Activated naive CD8-positive, alpha-beta T cell (primary cell): ENCODE measurements at regions not wholly inside any gene's neighbourhood (a gene's known extent, or its start where the extent isn't known, plus 50 kb on each side); places are given as distances from the start of the nearest gene placed in this dataset.

Experiments
- H3K27ac Mint-ChIP-seq: one replicate; pipeline ENCODE4 v1.8.0; 2021; ENCODE audit warnings: mixed read lengths
- H3K27me3 Mint-ChIP-seq: one replicate; pipeline ENCODE4 v1.8.0; 2021; ENCODE audit warnings: mixed read lengths
- H3K36me3 Mint-ChIP-seq: one replicate; pipeline ENCODE4 v1.8.0; 2021; ENCODE audit warnings: mixed read lengths
- H3K4me1 Mint-ChIP-seq: one replicate; pipeline ENCODE4 v1.8.0; 2021; ENCODE audit warnings: low read depth, mixed read lengths
- H3K4me3 Mint-ChIP-seq: one replicate; pipeline ENCODE4 v1.8.0; 2021; ENCODE audit warnings: mild to moderate bottlenecking, mixed read lengths
- H3K9me3 Mint-ChIP-seq: one replicate; pipeline ENCODE4 v1.8.0; 2021; ENCODE audit warnings: low read depth, mixed read lengths

GRCh38 chr22:48182846-48183805 lies 1420.7 kb downstream of the TBC1D22A start:
- no peak overlapping the region for H3K4me3 Mint-ChIP-seq
- no peak overlapping the region for H3K27ac Mint-ChIP-seq
- peaks cover 2% of the 10 kb centered on the region for H3K4me1 Mint-ChIP-seq
- no peaks in the 10 kb centered on the region for H3K9me3 Mint-ChIP-seq
- no peaks in the 10 kb centered on the region for H3K27me3 Mint-ChIP-seq
- no peaks in the 10 kb centered on the region for H3K36me3 Mint-ChIP-seq

GRCh38 chr22:48182031-48182430 lies 1419.6 kb downstream of the TBC1D22A start:
- Mint-ChIP-seq H3K36me3 (no peaks in the 10 kb centered on the region), H3K27ac (no peak overlapping the region), H3K27me3 (no peaks in the 10 kb centered on the region), H3K9me3 (no peaks in the 10 kb centered on the region), H3K4me3 (no peak overlapping the region), H3K4me1 (peaks cover 2% of the 10 kb centered on the region)

- Mint-ChIP-seq H3K27me3 (no peaks in the 10 kb centered on the region), H3K36me3 (no peaks in the 10 kb centered on the region), H3K4me1 (peaks cover 2% of the 10 kb centered on the region), H3K27ac (no peak overlapping the region), H3K4me3 (no peak overlapping the region), H3K9me3 (no peaks in the 10 kb centered on the region)
Observed at GRCh38 chr22:48181263-48181955, 1419.0 kb downstream of the TBC1D22A start.

GRCh38 chr22:48180631-48181030 lies 1418.2 kb downstream of the TBC1D22A start:
- Mint-ChIP-seq H3K4me3 (no peak overlapping the region), H3K27ac (no peak overlapping the region), H3K36me3 (no peaks in the 10 kb centered on the region), H3K9me3 (no peaks in the 10 kb centered on the region), H3K4me1 (peaks cover 2% of the 10 kb centered on the region), H3K27me3 (no peaks in the 10 kb centered on the region)

GRCh38 chr22:48179571-48180546 lies 1417.4 kb downstream of the TBC1D22A start:
- Mint-ChIP-seq H3K4me3 (no peak overlapping the region), H3K27ac (no peak overlapping the region), H3K9me3 (no peaks in the 10 kb centered on the region), H3K27me3 (peaks cover 1% of the 10 kb centered on the region), H3K4me1 (no peaks in the 10 kb centered on the region), H3K36me3 (no peaks in the 10 kb centered on the region)

- H3K4me3 Mint-ChIP-seq: no peak overlapping the region
- no peaks in the 10 kb centered on the region for H3K4me1 Mint-ChIP-seq
- H3K27me3 Mint-ChIP-seq: peaks cover 1% of the 10 kb centered on the region
- H3K27ac Mint-ChIP-seq: no peak overlapping the region
- no peaks in the 10 kb centered on the region for H3K9me3 Mint-ChIP-seq
- no peaks in the 10 kb centered on the region for H3K36me3 Mint-ChIP-seq
Observed at GRCh38 chr22:48178536-48178935, 1416.1 kb downstream of the TBC1D22A start.

- Mint-ChIP-seq H3K4me1 (no peaks in the 10 kb centered on the region), H3K4me3 (no peak overlapping the region), H3K27ac (no peak overlapping the region), H3K36me3 (no peaks in the 10 kb centered on the region), H3K9me3 (no peaks in the 10 kb centered on the region), H3K27me3 (peaks cover 1% of the 10 kb centered on the region)
Observed at GRCh38 chr22:48177631-48178030, 1415.2 kb downstream of the TBC1D22A start.

GRCh38 chr22:48175721-48176120 lies 1413.3 kb downstream of the TBC1D22A start:
- no peaks in the 10 kb centered on the region for H3K36me3 Mint-ChIP-seq
- H3K9me3 Mint-ChIP-seq: no peaks in the 10 kb centered on the region
- no peaks in the 10 kb centered on the region for H3K4me1 Mint-ChIP-seq
- peaks cover 1% of the 10 kb centered on the region for H3K27me3 Mint-ChIP-seq
- H3K4me3 Mint-ChIP-seq: no peak overlapping the region
- no peak overlapping the region for H3K27ac Mint-ChIP-seq

GRCh38 chr22:48173773-48174160 lies 1411.3 kb downstream of the TBC1D22A start:
- H3K4me3 Mint-ChIP-seq: no peak overlapping the region
- peaks cover 3% of the 10 kb centered on the region for H3K27me3 Mint-ChIP-seq
- no peaks in the 10 kb centered on the region for H3K4me1 Mint-ChIP-seq
- H3K27ac Mint-ChIP-seq: no peak overlapping the region
- H3K9me3 Mint-ChIP-seq: no peaks in the 10 kb centered on the region
- H3K36me3 Mint-ChIP-seq: no peaks in the 10 kb centered on the region

GRCh38 chr22:48173061-48173772 lies 1410.8 kb downstream of the TBC1D22A start:
- no peak overlapping the region for H3K27ac Mint-ChIP-seq
- peaks cover 3% of the 10 kb centered on the region for H3K27me3 Mint-ChIP-seq
- no peaks in the 10 kb centered on the region for H3K4me1 Mint-ChIP-seq
- H3K9me3 Mint-ChIP-seq: no peaks in the 10 kb centered on the region
- H3K36me3 Mint-ChIP-seq: no peaks in the 10 kb centered on the region
- H3K4me3 Mint-ChIP-seq: no peak overlapping the region

- H3K36me3 Mint-ChIP-seq: no peaks in the 10 kb centered on the region
- no peaks in the 10 kb centered on the region for H3K4me1 Mint-ChIP-seq
- no peak overlapping the region for H3K4me3 Mint-ChIP-seq
- H3K27ac Mint-ChIP-seq: no peak overlapping the region
- no peaks in the 10 kb centered on the region for H3K9me3 Mint-ChIP-seq
- H3K27me3 Mint-ChIP-seq: peaks cover 3% of the 10 kb centered on the region
Observed at GRCh38 chr22:48171271-48171691, 1408.8 kb downstream of the TBC1D22A start.

- peaks cover 2% of the 10 kb centered on the region for H3K27me3 Mint-ChIP-seq
- no peaks in the 10 kb centered on the region for H3K4me1 Mint-ChIP-seq
- no peaks in the 10 kb centered on the region for H3K9me3 Mint-ChIP-seq
- H3K27ac Mint-ChIP-seq: no peak overlapping the region
- no peaks in the 10 kb centered on the region for H3K36me3 Mint-ChIP-seq
- no peak overlapping the region for H3K4me3 Mint-ChIP-seq
Observed at GRCh38 chr22:48169227-48169626, 1406.8 kb downstream of the TBC1D22A start.

- H3K27me3 Mint-ChIP-seq: peaks cover 2% of the 10 kb centered on the region
Observed at GRCh38 chr22:48167238-48167637, 1404.8 kb downstream of the TBC1D22A start.

GRCh38 chr22:48161298-48161697 lies 1398.8 kb downstream of the TBC1D22A start:
- Mint-ChIP-seq H3K4me1 (no peaks in the 10 kb centered on the region), H3K4me3 (no peak overlapping the region), H3K27ac (no peak overlapping the region), H3K36me3 (no peaks in the 10 kb centered on the region), H3K9me3 (no peaks in the 10 kb centered on the region), H3K27me3 (no peaks in the 10 kb centered on the region)

More at GRCh38 chr22:48167238-48167637, 1404.8 kb downstream of the TBC1D22A start:
- Mint-ChIP-seq H3K36me3 (no peaks in the 10 kb centered on the region), H3K4me1 (no peaks in the 10 kb centered on the region), H3K9me3 (no peaks in the 10 kb centered on the region), H3K27ac (no peak overlapping the region), H3K4me3 (no peak overlapping the region)
